Left renal pelvis (tissue), 4 donors: ENCODE measurements at regions not wholly inside any gene's neighbourhood (a gene's known extent, or its start where the extent isn't known, plus 50 kb on each side); places are given as distances from the start of the nearest gene placed in this dataset.
"Not testable (repeated sequence)": the region's sequence is repeated elsewhere in the genome, so short reads cannot be mapped to it uniquely, and the experiment has no call there.

ENCODE experiments used
- DNase-seq, 4 donors: peaks; one replicate each; pipeline ENCODE4 v3.0.0-alpha.2; 2013; ENCODE audit warnings: low read depth in 4 of 4, low spot score in 3 of 4

DNA sequence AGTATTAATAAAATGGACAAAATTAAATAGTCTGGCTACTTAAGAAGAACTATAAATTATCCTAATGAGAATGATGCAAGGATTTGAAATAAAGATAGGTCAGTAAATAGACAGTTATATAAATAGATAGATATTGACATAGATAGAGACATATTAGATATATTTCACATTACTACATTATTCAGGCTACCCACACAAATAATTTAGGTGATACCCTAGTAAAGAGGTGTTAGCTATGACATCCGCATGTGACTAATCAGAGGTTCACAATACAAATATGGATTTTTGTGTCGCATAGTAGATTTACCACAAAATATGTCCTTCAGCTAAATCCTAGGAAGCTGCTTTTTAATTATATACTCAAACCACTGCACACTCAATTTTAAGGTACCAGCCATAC lies 729.0 kb upstream of the ANO3 start:
- no peak for DNase-seq

DNA sequence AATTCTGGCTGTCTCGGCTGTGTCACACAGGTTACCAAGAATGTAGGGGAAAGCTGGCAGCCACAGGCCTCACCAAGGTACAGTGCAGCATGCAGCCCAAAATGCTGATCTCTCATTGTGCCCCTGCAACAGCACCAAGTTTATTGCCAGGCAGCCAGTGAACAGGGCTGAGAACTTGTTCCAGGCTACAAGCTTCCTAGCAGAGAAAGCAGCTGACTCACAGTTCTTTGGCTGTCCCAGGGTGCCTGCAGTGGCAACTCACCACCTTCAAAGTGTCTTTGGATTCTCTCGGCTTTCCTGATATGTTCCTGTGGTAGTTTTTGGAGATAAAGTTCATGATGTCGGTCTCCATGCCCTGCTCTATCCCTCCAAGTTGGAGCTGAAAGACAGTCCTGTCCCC lies 719.1 kb upstream of the ANO3 start:
- DNase-seq = no peak

DNA sequence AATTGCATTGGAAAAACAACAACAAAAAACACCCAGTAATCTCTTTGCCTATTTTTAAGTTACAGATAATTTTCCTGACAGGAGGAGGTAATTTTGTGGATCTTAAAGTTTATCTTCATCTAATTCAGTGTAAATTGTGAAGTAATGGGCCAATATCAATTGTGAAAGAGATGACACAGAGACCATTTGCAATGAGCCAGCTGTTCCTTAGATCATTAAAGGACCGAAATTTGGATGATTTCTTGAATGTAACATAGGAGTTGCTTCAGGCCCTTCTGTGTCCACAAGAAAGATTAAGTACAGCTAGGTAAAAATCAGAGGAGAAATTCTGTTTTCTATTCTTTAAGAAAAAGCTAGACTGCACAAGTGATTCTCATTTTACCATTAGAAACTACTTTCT lies 718.5 kb upstream of the ANO3 start:
- DNase-seq = no peak

DNA sequence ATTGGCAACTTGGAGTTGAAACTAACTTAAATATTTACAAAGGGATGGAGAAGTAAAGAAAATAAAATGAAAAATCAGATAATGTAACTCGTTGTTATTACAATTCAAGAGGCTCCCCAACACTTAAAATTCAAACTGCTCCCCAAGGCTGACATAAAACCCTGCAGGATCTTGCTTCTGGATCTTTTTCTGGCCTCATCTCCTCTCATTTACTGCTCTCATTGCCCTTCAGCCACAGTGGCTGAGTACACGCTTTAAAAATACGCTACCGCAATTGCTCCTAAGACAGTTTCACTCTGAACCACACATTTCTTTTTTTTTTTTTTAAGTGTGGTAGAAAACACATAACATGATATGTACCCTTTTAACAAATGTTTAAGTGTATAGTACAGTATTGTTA lies 718.1 kb upstream of the ANO3 start:
- no peak for DNase-seq

DNA sequence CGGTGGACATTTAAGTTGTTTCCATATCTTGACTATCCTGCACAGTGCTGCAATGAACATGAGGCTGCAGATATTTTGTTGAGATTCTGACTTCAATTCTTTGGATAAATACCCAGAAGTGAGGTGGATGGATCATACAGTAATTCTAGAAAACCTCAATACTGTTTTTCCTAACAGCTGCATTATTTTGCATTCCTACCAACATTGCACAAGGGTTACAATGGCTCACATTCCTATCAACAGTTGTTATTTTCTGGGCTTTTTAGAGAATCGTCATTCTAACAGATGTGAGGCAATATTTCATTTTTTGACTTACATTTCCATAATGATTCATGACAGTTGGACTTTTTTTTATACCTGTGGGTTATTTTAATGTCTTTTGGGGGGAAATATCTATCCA lies 716.9 kb upstream of the ANO3 start:
- DNase-seq = no peak

DNA sequence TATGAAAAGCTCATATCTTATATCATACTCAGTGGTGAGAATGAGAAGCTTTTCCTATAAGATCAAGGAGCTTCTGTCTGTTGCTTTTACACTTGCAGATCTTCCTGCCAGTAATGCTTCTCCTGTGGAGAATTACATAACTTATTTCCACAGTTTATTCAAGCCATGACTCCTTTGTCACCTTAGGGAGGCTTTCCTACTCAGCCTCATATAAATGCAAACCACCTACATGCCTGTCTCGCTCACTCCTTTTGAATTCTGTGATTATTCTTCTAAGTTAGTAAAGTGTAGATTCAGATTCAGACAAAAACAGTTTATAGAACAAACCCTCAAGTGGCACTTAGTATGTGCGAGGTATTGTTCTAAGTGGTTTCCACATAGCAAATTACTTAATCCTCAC lies 716.1 kb upstream of the ANO3 start:
- no peak for DNase-seq

DNA sequence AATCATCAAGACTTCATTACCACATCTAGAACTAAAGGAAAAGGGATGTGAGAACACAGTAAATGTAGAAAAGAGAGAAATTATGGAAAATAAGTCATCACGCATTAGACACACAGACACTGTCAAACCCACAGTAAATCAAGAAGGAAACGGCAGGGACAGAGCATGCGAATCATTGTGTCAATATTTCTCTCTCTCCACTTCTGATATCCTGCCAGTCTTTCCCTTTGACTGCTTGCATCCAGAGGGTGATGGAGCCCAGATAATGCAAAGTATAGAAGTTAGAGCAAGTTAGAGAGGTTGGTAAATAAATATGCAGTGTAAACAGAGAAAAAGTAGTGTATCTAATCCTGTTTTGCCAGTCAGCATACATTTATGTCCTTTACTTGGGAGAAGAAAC lies 706.8 kb upstream of the ANO3 start:
- DNase-seq = no peak

DNA sequence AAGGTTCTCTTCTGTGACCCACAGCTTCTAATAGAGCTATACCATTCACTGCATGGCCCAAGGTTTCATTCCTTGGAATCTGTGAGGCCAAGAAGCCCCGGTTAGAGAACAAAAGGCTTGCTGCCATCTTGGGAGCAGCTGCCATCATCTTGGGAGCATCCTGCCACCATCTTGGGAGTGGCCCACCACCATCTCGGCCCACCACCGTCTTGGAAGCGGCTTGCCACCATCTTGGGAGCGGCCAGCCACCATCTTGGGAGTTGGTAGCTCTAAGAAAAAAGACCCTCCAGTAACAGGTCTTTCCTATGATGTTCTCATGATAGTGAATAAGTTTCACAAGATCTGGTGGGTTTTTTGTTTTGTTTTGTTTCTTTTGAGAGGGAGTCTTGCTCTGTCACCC lies 703.9 kb upstream of the ANO3 start:
- DNase-seq = no peak

DNA sequence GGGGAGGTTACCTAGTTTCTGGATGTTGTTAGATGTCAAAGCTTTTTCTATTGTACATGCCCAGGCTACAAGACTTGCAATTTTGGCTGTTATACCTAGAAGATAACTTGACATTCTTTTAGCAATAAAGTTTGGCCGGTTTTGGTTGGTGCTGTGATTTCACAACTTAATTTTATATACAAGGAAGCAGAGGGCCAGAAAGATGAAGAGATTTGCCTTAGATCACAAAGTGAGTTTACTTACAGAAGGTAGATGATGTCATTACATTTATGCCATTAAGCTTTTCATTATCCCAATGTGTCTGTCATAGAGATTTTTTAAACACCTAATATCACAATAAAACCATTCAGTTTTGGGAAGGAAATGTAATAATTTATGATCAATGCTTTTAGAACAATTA lies 698.7 kb upstream of the ANO3 start:
- DNase-seq = no peak

DNA sequence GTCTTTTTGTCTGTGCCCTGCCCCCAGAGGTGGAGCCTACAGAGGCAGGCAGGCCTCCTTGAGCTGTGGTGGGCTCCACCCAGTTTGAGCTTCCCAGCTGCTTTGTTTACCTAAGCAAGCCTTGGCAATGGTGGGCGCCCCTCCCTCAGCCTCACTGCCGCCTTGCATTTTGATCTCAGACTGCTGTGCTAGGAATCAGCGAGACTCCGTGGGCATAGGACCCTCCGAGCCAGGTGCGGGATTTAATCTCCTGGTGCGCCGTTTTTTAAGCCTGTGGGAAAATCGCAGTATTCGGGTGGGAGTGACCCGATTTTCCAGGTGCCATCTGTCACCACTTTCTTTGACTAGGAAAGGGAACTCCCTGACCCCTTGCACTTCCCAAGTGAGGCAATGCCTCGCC lies 682.7 kb upstream of the ANO3 start:
- DNase-seq = not testable (repeated sequence)

DNA sequence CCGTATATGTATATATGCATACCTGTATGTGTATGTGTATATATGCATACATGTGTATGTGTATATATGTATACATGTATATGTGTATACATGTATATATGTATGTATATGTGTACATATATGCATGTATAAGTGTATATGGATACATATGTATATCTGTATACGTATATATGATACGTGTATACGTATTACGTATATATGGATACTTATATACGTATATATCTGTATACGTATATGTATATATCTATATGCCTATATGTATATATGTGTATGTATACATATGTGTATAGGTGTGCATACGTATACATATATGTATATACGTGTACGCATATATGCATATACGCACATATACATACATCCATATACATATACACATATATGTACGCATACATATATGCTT lies 681.6 kb upstream of the ANO3 start:
- no peak for DNase-seq

DNA sequence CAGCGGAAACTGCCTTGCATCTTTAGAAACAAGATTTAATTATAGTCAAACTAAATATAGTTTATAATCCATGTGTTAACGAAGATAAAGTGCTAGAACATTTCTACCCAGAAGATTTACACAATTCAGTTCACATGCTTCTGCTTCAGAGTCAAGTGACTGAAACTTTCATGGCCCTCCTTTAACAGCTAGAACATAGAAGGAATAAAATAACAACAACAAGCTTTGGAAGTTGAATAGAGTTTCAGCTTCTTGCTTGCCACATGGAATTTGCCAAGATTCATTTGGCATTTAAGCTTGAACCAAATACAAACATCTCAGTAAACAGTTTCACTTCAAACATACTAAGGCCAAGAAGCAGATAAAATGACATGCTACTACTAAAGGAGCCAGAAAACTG lies 676.3 kb upstream of the ANO3 start:
- peak in 1 of 4 donors; percentile 6 for DNase-seq

DNA sequence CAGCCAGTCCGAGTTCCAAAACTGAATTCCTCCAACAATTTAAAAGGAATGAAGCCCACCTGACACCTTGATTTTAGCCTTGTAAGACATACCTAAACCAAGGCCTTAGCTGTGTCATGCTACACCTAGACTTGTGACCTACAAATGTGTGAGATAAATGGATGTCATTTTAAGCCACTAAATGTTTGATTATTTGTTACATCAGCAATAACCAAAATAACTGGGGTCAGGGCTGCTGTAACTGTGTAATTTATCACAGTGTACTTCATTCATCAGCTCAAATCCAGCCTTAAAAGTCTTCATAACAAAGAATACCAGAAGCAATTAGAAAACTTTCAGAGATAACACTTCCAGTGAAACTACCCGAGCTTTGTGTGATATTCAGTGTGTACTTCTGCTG lies 673.0 kb upstream of the ANO3 start:
- DNase-seq = no peak

DNA sequence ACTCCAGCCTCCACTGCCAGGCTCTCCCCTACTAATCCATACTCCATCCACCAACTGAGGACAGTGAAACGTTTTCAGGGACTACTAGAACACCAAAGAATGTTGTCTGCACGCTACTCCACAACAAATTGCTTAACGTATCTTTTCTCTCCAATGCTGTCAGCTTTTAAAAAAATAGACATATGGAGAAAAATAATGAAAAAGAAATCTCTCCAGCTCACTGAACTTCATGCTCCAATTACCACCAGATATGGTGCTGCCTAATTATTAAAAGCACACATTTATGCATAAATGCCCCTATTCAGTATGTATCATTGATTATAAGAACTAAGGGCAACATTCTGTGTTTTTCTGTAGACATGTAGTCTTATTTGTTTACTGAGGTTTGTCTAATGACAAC lies 672.2 kb upstream of the ANO3 start:
- DNase-seq = no peak

DNA sequence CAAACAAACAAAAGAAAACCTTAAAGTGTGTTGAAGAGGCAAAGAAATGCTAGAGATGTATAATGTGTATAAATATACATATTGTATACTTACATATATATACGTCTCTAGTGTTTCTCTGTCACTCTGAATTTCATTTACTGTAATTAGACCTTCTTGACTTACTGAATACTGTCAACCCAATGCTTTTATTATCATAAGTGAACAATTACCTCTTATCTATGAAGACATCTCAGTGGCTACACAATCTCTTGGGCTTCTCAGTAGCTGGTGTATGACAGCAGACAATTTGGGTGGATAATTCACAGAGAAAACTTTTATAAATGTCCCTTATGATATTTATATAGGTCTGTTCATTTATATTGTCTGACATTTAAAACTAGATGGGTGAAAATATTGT lies 664.1 kb upstream of the ANO3 start:
- no peak for DNase-seq

DNA sequence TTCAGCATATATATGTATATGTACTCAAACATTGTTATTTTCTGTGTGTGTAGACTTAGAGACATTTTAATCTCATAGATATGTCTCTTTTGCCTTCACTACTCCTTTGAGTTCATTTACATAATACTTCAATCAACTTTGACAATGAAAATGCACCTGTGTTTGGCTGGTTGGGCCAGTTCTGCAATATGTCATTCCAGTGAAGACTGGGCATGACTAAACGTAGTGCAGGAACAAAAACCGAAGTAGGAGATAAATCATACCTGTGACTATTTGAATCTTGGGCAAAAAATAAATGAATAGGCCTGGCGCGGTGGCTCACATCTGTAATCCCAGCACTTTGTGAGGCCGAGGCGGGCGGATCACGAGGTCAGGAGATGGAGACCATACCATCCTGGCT lies 640.0 kb upstream of the ANO3 start:
- no peak for DNase-seq

DNA sequence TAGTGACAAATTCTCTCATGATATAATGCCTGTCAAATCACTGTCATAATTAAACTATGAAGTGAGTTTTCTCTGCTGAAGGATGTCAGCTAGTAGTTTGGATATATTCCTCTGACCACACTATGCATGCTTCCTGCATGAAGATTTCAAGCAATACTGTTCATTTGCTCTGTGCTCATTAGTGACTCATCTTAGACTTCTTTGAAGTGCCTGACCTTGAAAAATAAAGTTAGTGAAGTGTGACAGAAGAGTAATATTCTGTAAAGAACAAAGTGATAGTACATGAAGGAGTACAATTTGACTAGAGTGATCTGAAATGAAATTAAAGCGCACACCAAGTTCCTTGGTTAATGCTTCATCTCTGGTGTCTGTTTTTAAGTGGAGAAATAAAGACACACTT lies 629.5 kb upstream of the ANO3 start:
- no peak for DNase-seq

DNA sequence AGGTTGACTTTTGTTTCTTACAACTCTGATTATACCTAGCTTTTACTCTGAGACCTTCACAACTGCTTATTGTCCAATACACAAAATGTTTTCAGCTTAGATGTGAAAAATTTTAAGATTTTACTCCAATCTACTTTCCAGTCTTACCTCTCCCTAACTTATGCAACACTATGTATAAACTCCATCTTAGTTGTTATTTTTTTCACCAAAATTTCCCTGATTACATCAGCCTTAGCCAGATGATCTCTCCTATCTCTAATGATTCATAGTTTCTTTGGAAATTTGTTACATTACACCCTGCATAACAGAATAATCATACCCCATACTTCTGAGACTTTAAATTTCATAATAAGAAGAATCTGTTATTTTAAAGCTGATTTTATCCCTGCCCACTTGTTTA lies 621.0 kb upstream of the ANO3 start:
- no peak for DNase-seq

DNA sequence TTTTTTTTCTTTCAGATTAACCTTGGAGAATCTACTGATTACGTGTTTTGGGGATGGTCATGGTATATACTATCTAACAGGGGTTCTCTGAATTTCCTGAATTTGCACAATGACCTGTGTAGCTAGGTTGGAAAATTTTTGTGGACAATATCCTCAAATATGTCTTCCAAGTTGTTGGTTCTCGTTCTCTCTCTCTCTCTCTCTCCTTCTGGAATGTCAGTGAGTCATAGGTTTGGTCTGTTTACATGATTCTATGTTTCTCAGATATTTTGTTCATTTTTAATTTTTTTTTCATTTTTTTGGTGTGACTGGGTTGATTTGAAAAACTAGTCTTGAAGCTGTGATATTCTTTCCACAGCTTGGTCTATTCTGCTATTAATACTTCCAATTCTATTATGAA lies 604.0 kb upstream of the ANO3 start:
- DNase-seq = no peak

DNA sequence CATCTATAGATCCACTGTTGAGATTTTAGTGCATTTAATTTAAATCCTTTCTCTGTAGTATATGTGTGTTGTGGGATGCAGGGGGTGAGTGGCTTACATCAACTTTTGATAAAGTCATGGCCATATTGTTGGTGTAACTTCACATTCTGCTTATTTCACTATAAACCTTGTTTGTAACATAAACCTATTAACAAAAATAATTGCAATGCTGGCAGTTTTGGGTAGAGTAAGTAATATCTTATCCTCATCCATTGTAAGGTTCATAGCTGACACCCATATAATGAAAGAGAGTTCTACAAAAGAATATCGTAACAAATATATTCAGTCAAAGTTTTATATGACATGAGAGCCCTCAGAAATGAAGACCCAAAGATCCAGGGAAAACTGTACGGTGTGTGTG lies 601.7 kb upstream of the ANO3 start:
- DNase-seq = no peak

DNA sequence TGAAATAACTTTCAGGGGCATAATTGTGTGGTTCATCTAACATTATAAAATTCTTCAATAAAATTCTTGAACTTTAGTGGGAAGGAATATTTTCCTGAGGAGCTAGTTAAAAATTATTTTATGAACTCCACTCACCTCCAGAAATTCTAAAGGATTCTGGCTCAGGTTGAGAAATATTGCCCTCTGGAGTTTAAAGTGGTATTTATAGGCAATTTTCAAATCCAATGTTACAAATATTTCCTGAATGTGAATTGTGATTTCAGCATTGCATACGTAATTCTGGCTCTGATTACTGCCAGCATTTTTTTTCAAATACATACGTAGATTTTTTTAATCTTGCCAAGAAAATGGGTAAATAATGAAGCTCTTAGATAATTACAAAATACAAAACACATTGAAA lies 598.2 kb upstream of the ANO3 start:
- no peak for DNase-seq

DNA sequence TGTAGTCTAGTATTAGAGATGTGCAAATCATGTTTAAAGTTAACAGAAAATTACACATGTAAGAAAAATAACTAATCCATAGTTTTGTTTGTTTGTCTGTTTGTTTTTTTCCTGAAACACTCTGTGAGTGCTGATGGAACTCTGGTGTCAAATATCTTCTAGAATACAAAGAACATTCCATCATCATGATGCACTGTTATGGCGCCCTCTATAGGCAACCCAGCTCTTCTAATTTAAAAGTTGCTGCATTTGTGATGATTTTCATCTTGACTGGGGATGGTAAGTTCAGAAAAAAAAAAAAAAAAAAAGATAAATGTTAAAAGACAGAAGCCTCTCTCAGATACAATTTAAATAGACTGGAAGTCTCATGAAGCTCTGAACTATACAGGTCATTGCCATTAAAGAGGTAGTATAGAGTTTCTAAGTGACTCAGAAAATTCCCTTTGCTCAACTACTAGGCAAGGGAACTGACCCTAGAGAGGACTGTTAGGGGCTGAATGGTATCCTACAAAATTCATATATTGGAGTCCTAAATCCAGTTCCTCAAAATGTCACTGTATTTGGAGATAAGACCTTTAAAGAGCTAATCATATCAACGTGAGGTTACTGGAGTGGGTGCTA lies 597.2 kb upstream of the ANO3 start:
- DNase-seq = peak in 3 of 4 donors; percentile 2 to 12 (median 3)

DNA sequence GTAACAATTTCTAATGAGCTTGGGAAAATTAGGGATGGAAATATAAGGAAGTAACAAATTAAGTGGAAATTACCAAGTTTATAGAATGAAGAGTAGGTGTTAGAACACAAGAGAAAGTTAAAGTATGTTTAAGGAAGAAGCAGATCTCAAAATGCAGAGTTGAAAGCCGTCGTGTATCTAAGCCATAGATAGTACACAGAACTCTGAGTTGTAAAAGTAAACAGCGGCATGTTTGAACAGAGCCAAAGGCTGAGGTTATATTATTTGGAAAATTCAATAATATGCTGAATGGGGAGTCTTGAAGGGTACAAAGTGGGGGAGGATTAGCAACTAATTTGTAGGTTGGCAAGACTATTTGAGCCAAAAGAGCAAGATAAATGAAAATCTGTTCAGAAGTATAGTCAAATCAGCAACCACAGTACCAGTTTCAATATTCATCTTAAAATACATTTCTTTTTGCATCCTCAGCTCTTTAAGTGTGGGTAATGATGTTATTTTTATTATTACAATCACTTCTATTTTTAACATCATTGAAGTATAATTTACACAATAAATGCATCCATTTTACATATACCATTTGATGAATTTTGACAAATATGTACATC lies 594.8 kb upstream of the ANO3 start:
- DNase-seq = no peak
